H9 (cell line): ENCODE measurements at regions not wholly inside any gene's neighbourhood (a gene's known extent, or its start where the extent isn't known, plus 50 kb on each side); places are given as distances from the start of the nearest gene placed in this dataset.

Experiments used
- DNase-seq: peaks from one replicate; pipeline ENCODE4 v3.0.0-alpha.2; 2017
- H2AFZ ChIP-seq: one replicate; pipeline ENCODE4 v1.6.1; 2013; ENCODE audit warnings: mild to moderate bottlenecking, low read length, control low read depth, moderate library complexity
- H2AK5ac ChIP-seq: 2 replicates; pipeline ENCODE4 v1.6.1; 2013; ENCODE audit warnings: low read length, control low read depth, mixed read lengths; ENCODE audit not compliant: insufficient read length
- H2BK120ac ChIP-seq: one replicate; pipeline ENCODE4 v1.6.1; 2013; ENCODE audit warnings: low read depth, mild to moderate bottlenecking, low read length, control low read depth, inconsistent platforms; ENCODE audit not compliant: poor library complexity, severe bottlenecking
- H2BK12ac ChIP-seq: 2 replicates; pipeline ENCODE4 v1.6.1; 2013; ENCODE audit warnings: low read length, control low read depth, mixed read lengths, low read depth; ENCODE audit not compliant: insufficient read length
- H2BK15ac ChIP-seq: 2 replicates; pipeline ENCODE4 v1.6.1; 2013; ENCODE audit warnings: low read depth, low read length, control low read depth
- H2BK20ac ChIP-seq: one replicate; pipeline ENCODE4 v1.6.1; 2013; ENCODE audit warnings: low read depth, mild to moderate bottlenecking, low read length, control low read depth, inconsistent platforms; ENCODE audit not compliant: poor library complexity, severe bottlenecking
- H2BK5ac ChIP-seq: 2 replicates; pipeline ENCODE4 v1.6.1; 2013; ENCODE audit warnings: low read length, control low read depth, mixed read lengths; ENCODE audit not compliant: insufficient read length
- H3K14ac ChIP-seq: 2 replicates; pipeline ENCODE4 v1.6.1; 2013; ENCODE audit warnings: low read length, control low read depth; ENCODE audit not compliant: insufficient read depth
- H3K18ac ChIP-seq: 2 replicates; pipeline ENCODE4 v1.6.1; 2013; ENCODE audit warnings: low read depth, mild to moderate bottlenecking, mixed read lengths, low read length, control low read depth; ENCODE audit not compliant: insufficient read length
- H3K23ac ChIP-seq: 2 replicates; pipeline ENCODE4 v1.6.1; 2013; ENCODE audit warnings: low read length, control low read depth, mixed read lengths, low read depth; ENCODE audit not compliant: insufficient read length
- H3K23me2 ChIP-seq: 2 replicates; pipeline ENCODE4 v1.6.1; 2013; ENCODE audit warnings: low read depth, mild to moderate bottlenecking, mixed read lengths, low read length, control low read depth; ENCODE audit not compliant: insufficient read length, poor library complexity, severe bottlenecking
- H3K27ac ChIP-seq: 2 replicates; pipeline ENCODE4 v1.5.1; 2013; ENCODE audit warnings: low read length, control low read depth, mixed read lengths, low read depth; ENCODE audit not compliant: insufficient read length
- H3K27me3 ChIP-seq: 2 replicates; pipeline ENCODE4 v1.6.1; 2013; ENCODE audit warnings: low read length, control low read depth, inconsistent platforms; ENCODE audit not compliant: insufficient read depth
- H3K4ac ChIP-seq: 2 replicates; pipeline ENCODE4 v1.6.1; 2013; ENCODE audit warnings: low read depth, mild to moderate bottlenecking, control low read depth, inconsistent platforms, low read length, moderate library complexity
- H3K4me1 ChIP-seq: 2 replicates; pipeline ENCODE4 v1.6.1; 2013; ENCODE audit warnings: low read length, control low read depth, inconsistent platforms; ENCODE audit not compliant: insufficient read depth
- H3K4me2 ChIP-seq: 2 replicates; pipeline ENCODE4 v1.6.1; 2013; ENCODE audit warnings: low read length, control low read depth, mixed read lengths; ENCODE audit not compliant: insufficient read length, insufficient read depth
- H3K56ac ChIP-seq: 2 replicates; pipeline ENCODE4 v1.6.1; 2013; ENCODE audit warnings: low read depth, mild to moderate bottlenecking, mixed read lengths, low read length, control low read depth; ENCODE audit not compliant: insufficient read length
- H3K79me1 ChIP-seq: 2 replicates; pipeline ENCODE4 v1.6.1; 2013; ENCODE audit warnings: low read depth, mild to moderate bottlenecking, moderate library complexity, low read length, control low read depth, inconsistent platforms; ENCODE audit not compliant: insufficient read depth, poor library complexity, severe bottlenecking
- H3K79me2 ChIP-seq: 2 replicates; pipeline ENCODE4 v1.6.1; 2013; ENCODE audit warnings: low read length, control low read depth, inconsistent platforms; ENCODE audit not compliant: insufficient read depth
- H3K9ac ChIP-seq: 2 replicates; pipeline ENCODE4 v1.6.1; 2013; ENCODE audit warnings: low read length, control low read depth, mixed read lengths; ENCODE audit not compliant: insufficient read length; ENCODE audit errors: extremely low read depth
- H3K9me3 ChIP-seq: one replicate; pipeline ENCODE4 v1.6.1; 2013; ENCODE audit warnings: low read depth, low read length, inconsistent platforms; ENCODE audit not compliant: control insufficient read depth
- H3T11ph ChIP-seq: one replicate; pipeline ENCODE4 v1.6.1; 2013; ENCODE audit warnings: mild to moderate bottlenecking, low read length, control low read depth, inconsistent platforms
- H4K20me1 ChIP-seq: one replicate; pipeline ENCODE4 v1.6.1; 2013; ENCODE audit not compliant: control insufficient read depth, insufficient read length, insufficient read depth
- H4K5ac ChIP-seq: 2 replicates; pipeline ENCODE4 v1.6.1; 2013; ENCODE audit warnings: low read depth, mild to moderate bottlenecking, mixed read lengths, low read length, control low read depth; ENCODE audit not compliant: insufficient read length
- H4K8ac ChIP-seq: replicated peaks from 2 replicates; pipeline ENCODE4 v1.6.1; 2013; ENCODE audit warnings: low read length, control low read depth, mixed read lengths, low read depth; ENCODE audit not compliant: insufficient read length
- H4K91ac ChIP-seq: 2 replicates; pipeline ENCODE4 v1.6.1; 2013; ENCODE audit warnings: low read depth, mild to moderate bottlenecking, moderate library complexity, mixed read lengths, low read length, control low read depth; ENCODE audit not compliant: insufficient read length
- H3K27ac Mint-ChIP-seq, 3 experiments: 2 replicates in 2 of 3; 3 replicates in 1 of 3; pipeline ENCODE4 v1.8.0; 2020 to 2021; ENCODE audit warnings: mixed read lengths in 3 of 3, mild to moderate bottlenecking in 1 of 3, moderate library complexity in 1 of 3
- H3K27me3 Mint-ChIP-seq: 2 replicates; pipeline ENCODE4 v1.8.0; 2021; ENCODE audit warnings: low read depth, mild to moderate bottlenecking, moderate library complexity, mixed read lengths
- H3K36me3 Mint-ChIP-seq, 3 experiments: 2 replicates in 2 of 3; 3 replicates in 1 of 3; pipeline ENCODE4 v1.8.0; 2020 to 2021; ENCODE audit warnings: low read depth in 3 of 3, mixed read lengths in 3 of 3; ENCODE audit not compliant: insufficient read depth in 1 of 3
- H3K4me1 Mint-ChIP-seq, 2 experiments: 2 replicates each; pipeline ENCODE4 v1.8.0; 2020; ENCODE audit warnings: mixed read lengths in 2 of 2
- H3K4me3 Mint-ChIP-seq, 2 experiments: 2 replicates in 1 of 2; 3 replicates in 1 of 2; pipeline ENCODE4 v1.8.0; 2020 to 2021; ENCODE audit warnings: mild to moderate bottlenecking in 2 of 2, mixed read lengths in 2 of 2, moderate library complexity in 1 of 2
- H3K9me3 Mint-ChIP-seq, 2 experiments: 2 replicates in 1 of 2; 3 replicates in 1 of 2; pipeline ENCODE4 v1.8.0; 2020; ENCODE audit warnings: mild to moderate bottlenecking in 2 of 2, mixed read lengths in 2 of 2, moderate library complexity in 1 of 2
- WGBS: extraction: QIAGEN DNeasy Blood & Tissue Kit; methylation state at CpG from one replicate; pipeline ENCODE4 v1.1.7; 2013; ENCODE audit warnings: missing lambda C conversion rate, low lambda C conversion rate, mixed read lengths; ENCODE audit not compliant: insufficient read length; ENCODE audit errors: extremely low coverage; 5-methylcytosine and 5-hydroxymethylcytosine counted together
- TF ChIP-seq, protein P1 (sequence below): fragments of 200-600 bp; sonication (generic); conservative IDR thresholded peaks from 3 replicates; pipeline ENCODE4 v1.8.0; 2021; ENCODE audit warnings: antibody characterized with exemption, mild to moderate bottlenecking

GRCh38 chr3:28081533-28081947 lies 159.9 kb upstream of the CMC1 start:
- Histone ChIP-seq H3K18ac (no peak overlapping the region), H2BK20ac (no peak overlapping the region), H2AFZ (no peak overlapping the region), H2BK5ac (no peak overlapping the region), H3K79me1 (no peaks in the 10 kb centered on the region), H3K23me2 (peaks cover 4% of the 10 kb centered on the region), H2BK12ac (no peak overlapping the region), H3K9me3 (no peaks in the 10 kb centered on the region), H2BK15ac (no peak overlapping the region), H3K79me2 (no peaks in the 10 kb centered on the region), H3T11ph (no peak overlapping the region), H3K23ac (no peak overlapping the region), H3K4me2 (peak overlapping the region; percentile 58), H3K9ac (no peak overlapping the region), H2BK120ac (no peak overlapping the region), H3K56ac (no peak overlapping the region), H4K8ac (no peak overlapping the region), H2AK5ac (no peak overlapping the region), H3K14ac (no peak overlapping the region), H3K4me1 (peaks cover 20% of the 10 kb centered on the region), H4K5ac (no peak overlapping the region), H3K27ac (peak overlapping the region; percentile 7), H3K4ac (no peak overlapping the region), H3K27me3 (no peaks in the 10 kb centered on the region), H4K91ac (no peak overlapping the region), H4K20me1 (no peaks in the 10 kb centered on the region)
- Mint-ChIP-seq H3K36me3 (no peaks in the 10 kb centered on the region), H3K9me3 (no peaks in the 10 kb centered on the region; a peak in 1 of 5 replicates), H3K27me3 (no peaks in the 10 kb centered on the region; the same call in none of the 2 replicates), H3K4me3 (peak overlapping the region; percentile 7 to 19; a peak in 2 of 5 replicates), H3K4me1 (peaks cover 56 to 59% of the 10 kb centered on the region in 2 experiments), H3K27ac (peak overlapping the region in 2 of 3 experiments; percentile 2 to 38; a peak in 3 of 7 replicates)
- peak; percentile 51 for DNase-seq
- TF ChIP-seq, protein P1, sequence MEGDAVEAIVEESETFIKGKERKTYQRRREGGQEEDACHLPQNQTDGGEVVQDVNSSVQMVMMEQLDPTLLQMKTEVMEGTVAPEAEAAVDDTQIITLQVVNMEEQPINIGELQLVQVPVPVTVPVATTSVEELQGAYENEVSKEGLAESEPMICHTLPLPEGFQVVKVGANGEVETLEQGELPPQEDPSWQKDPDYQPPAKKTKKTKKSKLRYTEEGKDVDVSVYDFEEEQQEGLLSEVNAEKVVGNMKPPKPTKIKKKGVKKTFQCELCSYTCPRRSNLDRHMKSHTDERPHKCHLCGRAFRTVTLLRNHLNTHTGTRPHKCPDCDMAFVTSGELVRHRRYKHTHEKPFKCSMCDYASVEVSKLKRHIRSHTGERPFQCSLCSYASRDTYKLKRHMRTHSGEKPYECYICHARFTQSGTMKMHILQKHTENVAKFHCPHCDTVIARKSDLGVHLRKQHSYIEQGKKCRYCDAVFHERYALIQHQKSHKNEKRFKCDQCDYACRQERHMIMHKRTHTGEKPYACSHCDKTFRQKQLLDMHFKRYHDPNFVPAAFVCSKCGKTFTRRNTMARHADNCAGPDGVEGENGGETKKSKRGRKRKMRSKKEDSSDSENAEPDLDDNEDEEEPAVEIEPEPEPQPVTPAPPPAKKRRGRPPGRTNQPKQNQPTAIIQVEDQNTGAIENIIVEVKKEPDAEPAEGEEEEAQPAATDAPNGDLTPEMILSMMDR: no peak
- WGBS: no CpG with 5 or more reads among the region's 2 CpGs
